Astrocyte (in vitro differentiated cells and primary cell): ENCODE measurements at regions not wholly inside any gene's neighbourhood (a gene's known extent, or its start where the extent isn't known, plus 50 kb on each side); places are given as distances from the start of the nearest gene placed in this dataset.

ENCODE experiments used
- DNase-seq: peaks from one replicate; pipeline ENCODE4 v3.0.0-alpha.2; 2010; ENCODE audit warnings: low read depth
- FAIRE-seq: peaks from 2 replicates; lab custom pipeline; 2011; peaks lifted over from hg19 to GRCh38; lab: Jason Lieb, UNC
- H2AFZ ChIP-seq: 2 replicates; pipeline ENCODE4 v1.6.0; 2012; ENCODE audit warnings: low read depth, low read length, inconsistent platforms
- H3K27ac ChIP-seq: 2 replicates; pipeline ENCODE4 v1.5.1; 2011; ENCODE audit warnings: low read depth, low read length, inconsistent platforms
- H3K27me3 ChIP-seq: 2 replicates; pipeline ENCODE4 v1.6.0; 2011; ENCODE audit warnings: low read length, inconsistent platforms; ENCODE audit not compliant: insufficient read depth
- H3K36me3 ChIP-seq: 2 replicates; pipeline ENCODE4 v1.5.1; 2011; ENCODE audit warnings: low read length, inconsistent platforms; ENCODE audit not compliant: insufficient read depth
- H3K4me1 ChIP-seq: 2 replicates; pipeline ENCODE4 v1.5.1; 2011; ENCODE audit warnings: low read length, inconsistent platforms; ENCODE audit not compliant: insufficient read depth
- H3K4me2 ChIP-seq: 2 replicates; pipeline ENCODE4 v1.6.0; 2012; ENCODE audit warnings: low read length, inconsistent platforms
- H3K4me3 ChIP-seq: 2 replicates; pipeline ENCODE4 v1.5.1; 2011; ENCODE audit warnings: low read depth, mild to moderate bottlenecking, low read length, inconsistent platforms; ENCODE audit not compliant: insufficient read depth
- H3K79me2 ChIP-seq: 2 replicates; pipeline ENCODE4 v1.6.0; 2012; ENCODE audit warnings: mild to moderate bottlenecking, low read length, inconsistent platforms; ENCODE audit not compliant: insufficient read depth
- H3K9ac ChIP-seq: 2 replicates; pipeline ENCODE4 v1.6.0; 2012; ENCODE audit warnings: mild to moderate bottlenecking, low read length, inconsistent platforms
- H3K9me3 ChIP-seq: 2 replicates; pipeline ENCODE4 v1.5.1; 2012; ENCODE audit warnings: low read depth, mild to moderate bottlenecking, low read length, inconsistent platforms; ENCODE audit not compliant: insufficient read depth
- H4K20me1 ChIP-seq: 2 replicates; pipeline ENCODE4 v1.6.0; 2012; ENCODE audit warnings: low read length, inconsistent platforms; ENCODE audit not compliant: insufficient read depth
- H3K27ac Mint-ChIP-seq: one replicate; pipeline ENCODE4 v1.8.0; 2021; ENCODE audit warnings: mild to moderate bottlenecking, mixed read lengths; ENCODE audit not compliant: unreplicated experiment
- H3K27me3 Mint-ChIP-seq: one replicate; pipeline ENCODE4 v1.8.0; 2021; ENCODE audit warnings: low read depth, mixed read lengths; ENCODE audit not compliant: unreplicated experiment
- H3K36me3 Mint-ChIP-seq: one replicate; pipeline ENCODE4 v1.8.0; 2021; ENCODE audit warnings: low read depth, mixed read lengths; ENCODE audit not compliant: unreplicated experiment
- H3K4me1 Mint-ChIP-seq: one replicate; pipeline ENCODE4 v1.8.0; 2021; ENCODE audit warnings: low read depth, mixed read lengths; ENCODE audit not compliant: unreplicated experiment
- H3K4me3 Mint-ChIP-seq: one replicate; pipeline ENCODE4 v1.8.0; 2021; ENCODE audit warnings: mild to moderate bottlenecking, moderate library complexity, mixed read lengths; ENCODE audit not compliant: unreplicated experiment
- H3K9me3 Mint-ChIP-seq: one replicate; pipeline ENCODE4 v1.8.0; 2021; ENCODE audit warnings: mild to moderate bottlenecking, mixed read lengths; ENCODE audit not compliant: unreplicated experiment
- EZH2 ChIP-seq: IDR thresholded peaks from 2 replicates; pipeline ENCODE4 v1.6.1; 2012; ENCODE audit warnings: mild to moderate bottlenecking, low read length, inconsistent platforms; ENCODE audit not compliant: insufficient read depth
- TF ChIP-seq, protein P1 (sequence below): IDR thresholded peaks from 2 replicates; pipeline ENCODE4 v1.5.1; 2011; ENCODE audit warnings: low read depth, mild to moderate bottlenecking, inconsistent platforms, low read length, moderate library complexity; ENCODE audit not compliant: insufficient read depth

DNA sequence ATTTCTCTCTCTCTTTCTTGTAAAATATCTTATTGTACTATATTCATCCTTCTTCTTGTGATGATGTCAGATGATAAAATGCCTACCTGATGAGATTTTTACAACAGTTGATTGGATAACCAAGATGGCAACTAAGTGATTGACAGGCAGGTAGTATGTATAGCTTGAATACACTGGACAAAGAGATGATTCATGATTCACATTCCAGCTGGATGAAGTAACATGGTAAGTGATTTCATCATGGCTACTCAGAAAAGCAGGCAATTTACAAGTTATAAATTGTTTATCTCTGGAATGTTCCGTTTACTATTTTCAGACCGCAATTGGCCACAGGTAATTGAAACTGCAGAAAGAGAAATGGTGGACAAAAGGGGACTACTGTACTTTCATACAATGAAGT, 1471.7 kb upstream of the C9orf72 start:
- H3K4me1 Mint-ChIP-seq: peaks cover 4% of the 10 kb centered on the region
- no peaks in the 10 kb centered on the region for H3K79me2 ChIP-seq
- no peaks in the 10 kb centered on the region for H3K27me3 Mint-ChIP-seq
- no peaks in the 10 kb centered on the region for H4K20me1 ChIP-seq
- no peak overlapping the region for H3K27ac ChIP-seq
- DNase-seq (peak; percentile 12), FAIRE-seq (no peak)
- H3K9me3 Mint-ChIP-seq: peaks cover 4% of the 10 kb centered on the region
- TF ChIP-seq EZH2: no peak
- TF ChIP-seq, protein P1, sequence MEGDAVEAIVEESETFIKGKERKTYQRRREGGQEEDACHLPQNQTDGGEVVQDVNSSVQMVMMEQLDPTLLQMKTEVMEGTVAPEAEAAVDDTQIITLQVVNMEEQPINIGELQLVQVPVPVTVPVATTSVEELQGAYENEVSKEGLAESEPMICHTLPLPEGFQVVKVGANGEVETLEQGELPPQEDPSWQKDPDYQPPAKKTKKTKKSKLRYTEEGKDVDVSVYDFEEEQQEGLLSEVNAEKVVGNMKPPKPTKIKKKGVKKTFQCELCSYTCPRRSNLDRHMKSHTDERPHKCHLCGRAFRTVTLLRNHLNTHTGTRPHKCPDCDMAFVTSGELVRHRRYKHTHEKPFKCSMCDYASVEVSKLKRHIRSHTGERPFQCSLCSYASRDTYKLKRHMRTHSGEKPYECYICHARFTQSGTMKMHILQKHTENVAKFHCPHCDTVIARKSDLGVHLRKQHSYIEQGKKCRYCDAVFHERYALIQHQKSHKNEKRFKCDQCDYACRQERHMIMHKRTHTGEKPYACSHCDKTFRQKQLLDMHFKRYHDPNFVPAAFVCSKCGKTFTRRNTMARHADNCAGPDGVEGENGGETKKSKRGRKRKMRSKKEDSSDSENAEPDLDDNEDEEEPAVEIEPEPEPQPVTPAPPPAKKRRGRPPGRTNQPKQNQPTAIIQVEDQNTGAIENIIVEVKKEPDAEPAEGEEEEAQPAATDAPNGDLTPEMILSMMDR: no peak
- H3K9me3 ChIP-seq: no peaks in the 10 kb centered on the region
- H2AFZ ChIP-seq: no peak overlapping the region
- H3K4me3 Mint-ChIP-seq: no peak overlapping the region
- no peaks in the 10 kb centered on the region for H3K36me3 ChIP-seq
- H3K4me2 ChIP-seq: no peak overlapping the region
- peak overlapping the region; percentile 93 for H3K27ac Mint-ChIP-seq
- H3K27me3 ChIP-seq: no peaks in the 10 kb centered on the region
- H3K9ac ChIP-seq: no peak overlapping the region
- no peaks in the 10 kb centered on the region for H3K36me3 Mint-ChIP-seq
- no peaks in the 10 kb centered on the region for H3K4me1 ChIP-seq
- no peak overlapping the region for H3K4me3 ChIP-seq

DNA sequence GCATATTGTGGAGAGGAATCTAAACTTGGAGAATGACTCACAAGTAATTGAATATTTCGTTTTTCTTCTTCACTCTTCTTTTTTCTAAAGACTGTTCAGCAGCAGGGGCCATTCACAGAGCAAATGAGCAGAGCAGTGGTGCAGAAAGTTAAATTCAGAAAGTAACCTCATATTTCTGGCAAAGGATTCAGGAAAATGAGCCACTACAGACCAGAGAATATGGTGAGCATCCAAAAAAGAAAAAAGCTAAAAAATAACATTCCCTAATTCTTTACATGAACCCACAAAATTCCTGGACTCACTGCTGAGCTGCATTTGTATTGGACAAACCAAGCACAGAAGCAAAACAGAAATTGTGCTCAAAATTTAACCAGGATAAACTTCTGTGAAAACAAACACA, 1486.8 kb upstream of the C9orf72 start:
- no peaks in the 10 kb centered on the region for H3K27me3 Mint-ChIP-seq
- H3K9ac ChIP-seq: no peak overlapping the region
- no peak overlapping the region for H3K27ac ChIP-seq
- peaks cover 18% of the 10 kb centered on the region for H3K4me1 Mint-ChIP-seq
- no peaks in the 10 kb centered on the region for H3K27me3 ChIP-seq
- TF ChIP-seq, protein P1: no peak
- TF ChIP-seq EZH2: no peak
- H3K9me3 Mint-ChIP-seq: no peaks in the 10 kb centered on the region
- H3K4me2 ChIP-seq: no peak overlapping the region
- no peaks in the 10 kb centered on the region for H3K79me2 ChIP-seq
- H3K4me3 Mint-ChIP-seq: no peak overlapping the region
- no peaks in the 10 kb centered on the region for H3K36me3 Mint-ChIP-seq
- H3K27ac Mint-ChIP-seq: peak overlapping the region; percentile 6
- no peak overlapping the region for H3K4me3 ChIP-seq
- no peaks in the 10 kb centered on the region for H3K36me3 ChIP-seq
- H4K20me1 ChIP-seq: no peaks in the 10 kb centered on the region
- H2AFZ ChIP-seq: no peak overlapping the region
- FAIRE-seq (no peak), DNase-seq (peak; percentile 3)
- H3K9me3 ChIP-seq: no peaks in the 10 kb centered on the region
- no peaks in the 10 kb centered on the region for H3K4me1 ChIP-seq

DNA sequence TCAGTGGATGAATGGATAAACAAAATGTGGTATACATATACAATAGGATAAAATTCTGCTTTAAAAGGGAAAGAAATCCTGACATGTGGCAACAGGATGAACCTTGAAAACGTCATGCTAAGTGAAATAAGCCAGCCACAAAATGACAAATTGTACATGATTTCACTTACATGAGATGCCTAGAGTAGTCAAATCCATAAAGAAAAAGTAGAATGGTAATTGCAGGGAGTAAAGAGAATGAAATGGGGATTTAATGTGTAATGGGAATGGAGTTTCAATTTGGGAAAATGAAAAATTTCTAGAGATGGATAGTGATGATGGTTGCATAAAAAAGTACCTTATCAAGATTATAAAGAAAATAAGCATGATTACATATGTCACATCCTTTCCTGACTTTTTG, 1489.2 kb upstream of the C9orf72 start:
- Histone ChIP-seq H4K20me1 (no peaks in the 10 kb centered on the region), H2AFZ (no peak overlapping the region), H3K36me3 (no peaks in the 10 kb centered on the region), H3K79me2 (no peaks in the 10 kb centered on the region), H3K4me2 (no peak overlapping the region), H3K9ac (no peak overlapping the region), H3K4me3 (no peak overlapping the region), H3K27me3 (no peaks in the 10 kb centered on the region), H3K4me1 (no peaks in the 10 kb centered on the region), H3K27ac (no peak overlapping the region), H3K9me3 (no peaks in the 10 kb centered on the region)
- Mint-ChIP-seq H3K4me1 (peaks cover 21% of the 10 kb centered on the region), H3K9me3 (no peaks in the 10 kb centered on the region), H3K27me3 (no peaks in the 10 kb centered on the region), H3K4me3 (no peak overlapping the region), H3K27ac (no peak overlapping the region), H3K36me3 (no peaks in the 10 kb centered on the region)
- TF ChIP-seq, protein P1: no peak
- no peak for TF ChIP-seq EZH2
- DNase-seq: no peak
- FAIRE-seq: no peak
